IMR-90 (cell line): ENCODE measurements at regions not wholly inside any gene's neighbourhood (a gene's known extent, or its start where the extent isn't known, plus 50 kb on each side); places are given as distances from the start of the nearest gene placed in this dataset.

Experiments used
- ATAC-seq: fragments of 200-7000 bp; cut with Tn5 transposase; 2 replicates; pipeline ENCODE4 v1.9.1; 2020; ENCODE audit warnings: low read depth, mild to moderate bottlenecking, moderate library complexity
- BruUV-seq: library from RNA; stranded (reverse); fragments of 400-500 nt; replicated peaks from 2 replicates; lab custom pipeline; 2021; lab: Mats Ljungman, UMichigan
- CTCF ChIA-PET: fragments of 300-600 bp; formaldehyde crosslinking; extraction: SDS; loops from one replicate; lab custom pipeline; 2021; ENCODE audit warnings: antibody characterized with exemption; lab: Yijun Ruan, JAX
- POLR2A ChIA-PET: fragments of 300-600 bp; sonication (Branson Sonifier 250); formaldehyde crosslinking; loops from one replicate; lab custom pipeline; 2022; ENCODE audit warnings: antibody characterized with exemption; ENCODE audit not compliant: unreplicated experiment; lab: Charles Lee
- DNase-seq: peaks from one replicate; pipeline ENCODE4 v3.0.0; 2013
- H2AFZ ChIP-seq: replicated peaks from 2 replicates; pipeline ENCODE3; 2013; ENCODE audit warnings: low read length, mild to moderate bottlenecking; ENCODE audit not compliant: poor library complexity
- H2AK5ac ChIP-seq: 2 replicates; pipeline ENCODE4 v1.6.1; 2013; ENCODE audit warnings: low read depth, low read length, inconsistent platforms
- H2AK9ac ChIP-seq: replicated peaks from 2 replicates; pipeline ENCODE3; 2013; ENCODE audit warnings: mild to moderate bottlenecking, low read depth, low read length, moderate library complexity; ENCODE audit not compliant: poor library complexity
- H2BK120ac ChIP-seq: 2 replicates; pipeline ENCODE4 v1.6.1; 2013; ENCODE audit warnings: low read depth, low read length, inconsistent platforms
- H2BK15ac ChIP-seq: 3 replicates; pipeline ENCODE4 v1.6.1; 2013; ENCODE audit warnings: low read depth, low read length, inconsistent platforms
- H2BK20ac ChIP-seq: 2 replicates; pipeline ENCODE4 v1.6.1; 2013; ENCODE audit warnings: low read depth, mild to moderate bottlenecking, inconsistent platforms, low read length, moderate library complexity
- H2BK5ac ChIP-seq: 2 replicates; pipeline ENCODE4 v1.6.1; 2013; ENCODE audit warnings: mild to moderate bottlenecking, low read depth, low read length, inconsistent platforms; ENCODE audit not compliant: poor library complexity, severe bottlenecking
- H3K14ac ChIP-seq: replicated peaks from 2 replicates; pipeline ENCODE4 v1.6.1; 2013; ENCODE audit warnings: low read depth, low read length, inconsistent platforms
- H3K18ac ChIP-seq: 2 replicates; pipeline ENCODE4 v1.6.1; 2013; ENCODE audit warnings: low read depth, low read length, control low read depth
- H3K23ac ChIP-seq: 2 replicates; pipeline ENCODE4 v1.6.1; 2013; ENCODE audit warnings: low read depth, low read length, inconsistent platforms
- H3K27ac ChIP-seq: 2 replicates; pipeline ENCODE4 v1.5.1; 2013; ENCODE audit warnings: mild to moderate bottlenecking, control low read depth, low read length; ENCODE audit not compliant: insufficient read depth
- H3K27me3 ChIP-seq: 2 replicates; pipeline ENCODE4 v1.6.1; 2013; ENCODE audit warnings: low read length; ENCODE audit not compliant: control insufficient read depth, insufficient read depth
- H3K36me3 ChIP-seq: 2 replicates; pipeline ENCODE4 v1.6.1; 2013; ENCODE audit warnings: low read length, mixed read lengths; ENCODE audit not compliant: control insufficient read depth, insufficient read depth
- H3K4ac ChIP-seq: 2 replicates; pipeline ENCODE4 v1.6.1; 2013; ENCODE audit warnings: low read depth, low read length, inconsistent platforms
- H3K4me1 ChIP-seq: 2 replicates; pipeline ENCODE4 v1.6.1; 2013; ENCODE audit warnings: low read length, mixed read lengths; ENCODE audit not compliant: control insufficient read depth, insufficient read depth
- H3K4me2 ChIP-seq: 2 replicates; pipeline ENCODE4 v1.6.1; 2013; ENCODE audit warnings: low read depth, mild to moderate bottlenecking, control low read depth, low read length, moderate library complexity
- H3K4me3 ChIP-seq: 2 replicates; pipeline ENCODE4 v1.5.1; 2013; ENCODE audit warnings: low read depth, mild to moderate bottlenecking, control low read depth, low read length, moderate library complexity; ENCODE audit not compliant: insufficient read depth
- H3K56ac ChIP-seq: 2 replicates; pipeline ENCODE4 v1.6.1; 2013; ENCODE audit warnings: low read length, inconsistent platforms; ENCODE audit not compliant: insufficient read depth; ENCODE audit errors: extremely low read depth
- H3K79me1 ChIP-seq, 2 experiments: 2 replicates each; pipeline ENCODE4 v1.6.1; 2013; ENCODE audit warnings: low read length in 2 of 2, inconsistent platforms in 1 of 2, low read depth in 1 of 2
- H3K9ac ChIP-seq: 2 replicates; pipeline ENCODE4 v1.6.1; 2013; ENCODE audit warnings: low read depth, low read length, control low read depth
- H3K9me1 ChIP-seq: 2 replicates; pipeline ENCODE4 v1.6.1; 2013; ENCODE audit warnings: low read length, inconsistent platforms; ENCODE audit not compliant: insufficient read depth
- H3K9me3 ChIP-seq: 2 replicates; pipeline ENCODE4 v1.6.1; 2013; ENCODE audit warnings: low read length; ENCODE audit not compliant: control insufficient read depth, insufficient read depth
- H4K20me1 ChIP-seq: 2 replicates; pipeline ENCODE4 v1.6.1; 2013; ENCODE audit warnings: low read length, inconsistent platforms; ENCODE audit not compliant: insufficient read depth
- H4K5ac ChIP-seq: 2 replicates; pipeline ENCODE4 v1.6.1; 2013; ENCODE audit warnings: mild to moderate bottlenecking, low read depth, low read length, control low read depth
- H4K8ac ChIP-seq, 2 experiments: 2 replicates each; pipeline ENCODE4 v1.6.1; 2013; ENCODE audit warnings: low read depth in 2 of 2, low read length in 2 of 2, control low read depth in 1 of 2, inconsistent platforms in 1 of 2
- H4K91ac ChIP-seq: 2 replicates; pipeline ENCODE4 v1.6.1; 2013; ENCODE audit warnings: low read depth, low read length, inconsistent platforms; ENCODE audit not compliant: insufficient read depth
- MXI1 ChIP-seq: IDR thresholded peaks from 2 replicates; pipeline ENCODE4 v1.6.1; 2012; ENCODE audit warnings: low read depth, mild to moderate bottlenecking, low read length, moderate library complexity, borderline replicate concordance
- RCOR1 ChIP-seq: IDR thresholded peaks from 2 replicates; pipeline ENCODE4 v1.6.1; 2012; ENCODE audit warnings: mild to moderate bottlenecking, low read length, improper control_type of control experiment; ENCODE audit not compliant: insufficient replicate concordance
- SMC3 ChIP-seq: fragments of 150-350 bp; IDR thresholded peaks from 2 replicates; pipeline ENCODE4 v1.6.1; 2016; ENCODE audit warnings: low read depth, mild to moderate bottlenecking, antibody characterized with exemption, low read length, moderate library complexity
- WGBS, 2 experiments: methylation state at CpG; one replicate each; pipeline versions ENCODE4 v1.1.5 to v1.1.7; 2013; ENCODE audit warnings: missing lambda C conversion rate in 2 of 2; ENCODE audit not compliant: insufficient read length in 1 of 2; ENCODE audit errors: extremely low coverage in 2 of 2; 5-methylcytosine and 5-hydroxymethylcytosine counted together
- dilution Hi-C: fragments of 300-500 bp; cut with HindIII; formaldehyde crosslinking; loops from one replicate; pipeline ENCODE4 v1.14.3; 2018; ENCODE audit warnings: low sequenced_read_pairs; ENCODE audit not compliant: unreplicated experiment
- in situ Hi-C: fragments of 300-500 bp; cut with MboI; formaldehyde crosslinking; loops from 3 replicates; pipeline ENCODE4 v1.14.3; 2019; ENCODE audit warnings: low sequenced_read_pairs, inconsistent platforms, mixed read lengths
- intact Hi-C: fragments of 100-400 bp; cut with micrococcal nuclease; formaldehyde crosslinking; loops from 2 replicates; pipeline ENCODE4 v1.10.0; 2022

DNA sequence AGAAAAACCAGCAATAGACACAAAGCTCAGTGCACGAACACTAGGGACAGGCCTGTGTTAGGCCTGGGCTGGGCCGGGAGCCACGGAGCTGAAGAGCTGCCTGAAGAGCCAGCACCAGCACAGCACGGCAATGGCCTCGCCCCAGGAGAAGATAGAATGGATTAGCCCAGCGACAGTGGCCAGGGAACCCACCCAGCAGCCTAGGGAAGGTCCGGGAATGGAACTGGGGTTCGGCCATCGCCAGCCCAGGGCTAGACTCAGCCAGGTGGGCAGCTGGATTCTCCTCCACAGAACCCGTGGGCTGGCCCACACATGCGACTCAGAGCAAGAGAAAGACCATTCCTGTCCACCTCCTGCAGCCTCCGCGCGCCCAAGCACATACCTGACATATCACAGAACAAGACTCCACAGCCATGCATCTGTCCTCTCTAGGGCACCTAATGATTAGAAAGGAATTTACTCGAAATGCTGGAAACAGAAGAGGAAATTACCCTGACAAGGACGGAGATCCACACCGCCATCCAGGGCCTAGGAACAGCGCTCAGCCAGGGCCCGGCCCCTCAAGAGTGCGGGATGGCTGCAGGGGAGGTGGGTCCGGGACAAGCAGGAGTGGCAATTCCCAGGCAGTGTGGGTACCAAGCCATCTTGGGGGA, 82.8 kb downstream of the TMEM18 start:
- dilution Hi-C loops: no loop called here
- Histone ChIP-seq H4K8ac (no peak overlapping the region), H4K20me1 (no peaks in the 10 kb centered on the region), H3K56ac (no peak overlapping the region), H3K9ac (no peak overlapping the region), H3K27me3 (no peaks in the 10 kb centered on the region), H3K9me1 (no peaks in the 10 kb centered on the region), H2AK5ac (no peak overlapping the region), H2BK15ac (no peak overlapping the region), H3K27ac (no peak overlapping the region), H2BK20ac (no peak overlapping the region), H3K36me3 (no peaks in the 10 kb centered on the region), H4K5ac (no peak overlapping the region), H3K9me3 (peaks cover 37% of the 10 kb centered on the region), H3K23ac (no peak overlapping the region), H4K91ac (no peak overlapping the region), H2AK9ac (no peak overlapping the region), H3K4me3 (no peak overlapping the region), H3K4me2 (no peak overlapping the region), H3K14ac (no peak overlapping the region), H2BK5ac (no peak overlapping the region), H3K4ac (no peak overlapping the region), H2AFZ (no peak overlapping the region), H3K18ac (no peak overlapping the region), H3K4me1 (no peaks in the 10 kb centered on the region), H3K79me1 (no peaks in the 10 kb centered on the region), H2BK120ac (no peak overlapping the region)
- CTCF ChIA-PET: no interaction called here
- no peak for ATAC-seq
- BruUV-seq: no TSS peak
- POLR2A ChIA-PET: no interaction called here
- no peak for DNase-seq
- intact Hi-C loops: no loop called here
- 85% methylated on average over 8 of the region's 21 CpGs; no CpG with 5 or more reads in 1 of the 2 experiments for WGBS, 2 experiments
- TF ChIP-seq SMC3 (no peak), MXI1 (no peak), RCOR1 (no peak)
- in situ Hi-C loops: no loop called here
